ENCODE measurements at regions not wholly inside any gene's neighbourhood (a gene's known extent, or its start where the extent isn't known, plus 50 kb on each side); places are given as distances from the start of the nearest gene placed in this dataset.

DNA sequence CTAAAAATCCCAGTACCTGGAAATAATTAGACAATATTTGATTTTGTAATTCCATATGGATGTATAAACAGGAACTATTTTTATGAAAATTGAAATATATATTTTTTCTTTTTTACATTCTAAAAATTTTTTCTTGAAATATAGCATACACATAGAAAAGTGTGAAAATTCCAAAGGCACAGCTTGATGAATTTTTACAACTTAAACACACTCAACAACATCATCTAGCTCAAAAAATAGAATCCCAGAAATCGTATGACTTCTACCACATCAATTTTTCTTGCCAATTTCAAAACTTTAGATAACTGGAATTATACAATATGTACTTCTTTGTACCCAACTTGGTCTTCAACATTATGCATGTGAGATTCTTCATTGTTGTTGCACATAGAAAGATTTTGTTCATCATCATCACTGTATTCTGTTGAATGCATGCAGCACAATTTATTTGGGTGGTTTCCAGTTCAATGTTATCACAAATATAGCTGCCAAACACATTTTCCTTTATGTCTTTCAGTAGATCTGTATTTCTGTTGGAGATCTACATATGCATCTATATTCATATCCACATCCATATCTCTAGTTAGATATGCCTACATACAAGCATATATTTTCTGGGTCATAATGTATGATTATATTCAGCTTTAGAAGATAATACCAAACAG lies 340.7 kb upstream of the SLIT2 start (continued):
- TF ChIP-seq NFIC (IDR thresholded peaks at IDR 0.05; ENCODE audit: borderline replicate concordance) = no peak

DNA sequence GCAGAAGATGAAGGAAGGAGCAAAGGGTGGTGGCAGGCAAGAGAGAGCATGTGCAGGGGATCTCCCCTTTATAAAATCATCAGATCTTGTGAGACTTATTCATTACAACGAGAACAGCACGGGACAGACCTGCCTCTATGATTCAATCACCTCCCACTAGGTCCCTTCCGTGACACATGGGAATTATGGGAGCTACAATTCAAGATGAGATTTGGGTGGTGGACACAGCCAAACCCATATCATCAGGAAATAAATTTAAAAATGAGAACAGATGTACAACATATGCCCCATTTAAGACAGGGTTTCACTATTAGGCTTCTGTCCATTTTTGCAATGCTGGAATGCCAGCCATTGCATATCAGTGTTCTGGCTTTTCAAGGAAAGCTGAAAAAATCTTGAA lies 346.7 kb upstream of the SLIT2 start:
- Histone ChIP-seq H3K9ac (no peak overlapping the region), H3K36me3 (replicated peaks in 1 of 2; ENCODE audit: control insufficient read depth in 1 of 2, insufficient read depth in 2 of 2, low read length in 1 of 2) (no peaks in the 10 kb centered on the region), H4K20me1 (ENCODE audit: insufficient read depth) (no peaks in the 10 kb centered on the region), H3K79me2 (ENCODE audit: insufficient read depth) (no peaks in the 10 kb centered on the region), H3K4me3 (ENCODE audit: low read depth in 2 of 2, low read length in 1 of 2) (no peak overlapping the region), H3K27me3 (ENCODE audit: insufficient read depth) (no peaks in the 10 kb centered on the region), H3K4me1 (ENCODE audit: control insufficient read depth in 1 of 2, insufficient read depth in 2 of 2, low read depth in 1 of 2, low read length in 1 of 2) (no peaks in the 10 kb centered on the region), H3K9me3 (no peaks in the 10 kb centered on the region), H3K4me2 (no peak overlapping the region), H2AFZ (ENCODE audit: low read depth) (no peak overlapping the region), H3K9me2 (no peaks in the 10 kb centered on the region), H3F3A (replicated peaks; ENCODE audit: insufficient read depth) (no peaks in the 10 kb centered on the region), H3K27ac (ENCODE audit: low read depth in 2 of 2, low read length in 1 of 2) (no peak overlapping the region)
- no peak for TF ChIP-seq MXI1 (IDR thresholded peaks at IDR 0.05; ENCODE audit: low read depth, low read length)
- TF ChIP-seq RAD21 (IDR thresholded peaks at IDR 0.05; ENCODE audit: low read length) = no peak
- no peak for TF ChIP-seq RFX5 (IDR thresholded peaks at IDR 0.05; ENCODE audit: low read length)
- TF ChIP-seq, protein P1, sequence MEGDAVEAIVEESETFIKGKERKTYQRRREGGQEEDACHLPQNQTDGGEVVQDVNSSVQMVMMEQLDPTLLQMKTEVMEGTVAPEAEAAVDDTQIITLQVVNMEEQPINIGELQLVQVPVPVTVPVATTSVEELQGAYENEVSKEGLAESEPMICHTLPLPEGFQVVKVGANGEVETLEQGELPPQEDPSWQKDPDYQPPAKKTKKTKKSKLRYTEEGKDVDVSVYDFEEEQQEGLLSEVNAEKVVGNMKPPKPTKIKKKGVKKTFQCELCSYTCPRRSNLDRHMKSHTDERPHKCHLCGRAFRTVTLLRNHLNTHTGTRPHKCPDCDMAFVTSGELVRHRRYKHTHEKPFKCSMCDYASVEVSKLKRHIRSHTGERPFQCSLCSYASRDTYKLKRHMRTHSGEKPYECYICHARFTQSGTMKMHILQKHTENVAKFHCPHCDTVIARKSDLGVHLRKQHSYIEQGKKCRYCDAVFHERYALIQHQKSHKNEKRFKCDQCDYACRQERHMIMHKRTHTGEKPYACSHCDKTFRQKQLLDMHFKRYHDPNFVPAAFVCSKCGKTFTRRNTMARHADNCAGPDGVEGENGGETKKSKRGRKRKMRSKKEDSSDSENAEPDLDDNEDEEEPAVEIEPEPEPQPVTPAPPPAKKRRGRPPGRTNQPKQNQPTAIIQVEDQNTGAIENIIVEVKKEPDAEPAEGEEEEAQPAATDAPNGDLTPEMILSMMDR (IDR thresholded peaks at IDR 0.05) = no peak
- TF ChIP-seq, protein P2, sequence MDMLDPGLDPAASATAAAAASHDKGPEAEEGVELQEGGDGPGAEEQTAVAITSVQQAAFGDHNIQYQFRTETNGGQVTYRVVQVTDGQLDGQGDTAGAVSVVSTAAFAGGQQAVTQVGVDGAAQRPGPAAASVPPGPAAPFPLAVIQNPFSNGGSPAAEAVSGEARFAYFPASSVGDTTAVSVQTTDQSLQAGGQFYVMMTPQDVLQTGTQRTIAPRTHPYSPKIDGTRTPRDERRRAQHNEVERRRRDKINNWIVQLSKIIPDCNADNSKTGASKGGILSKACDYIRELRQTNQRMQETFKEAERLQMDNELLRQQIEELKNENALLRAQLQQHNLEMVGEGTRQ (IDR thresholded peaks at IDR 0.05; ENCODE audit: borderline replicate concordance, low read depth, low read length) = no peak
- TF ChIP-seq FOXJ3 (CRISPR knock-in tag; IDR thresholded peaks at IDR 0.05) = no peak
- no peak for TF ChIP-seq NFIC (IDR thresholded peaks at IDR 0.05; ENCODE audit: borderline replicate concordance)
- no peak for TF ChIP-seq GABPA (IDR thresholded peaks at IDR 0.05; ENCODE audit: low read depth)
- TF ChIP-seq ELF1 (IDR thresholded peaks at IDR 0.05) = no peak
- no peak for TF ChIP-seq CHD2 (IDR thresholded peaks at IDR 0.05; ENCODE audit: low read length, partially characterized antibody)
- TF ChIP-seq POLR2AphosphoS5 (IDR thresholded peaks at IDR 0.05; ENCODE audit: low read depth, low read length) = no peak
- no peak for TF ChIP-seq NRF1 (IDR thresholded peaks at IDR 0.05; ENCODE audit: low read depth, low read length)
- TF ChIP-seq, protein P3, sequence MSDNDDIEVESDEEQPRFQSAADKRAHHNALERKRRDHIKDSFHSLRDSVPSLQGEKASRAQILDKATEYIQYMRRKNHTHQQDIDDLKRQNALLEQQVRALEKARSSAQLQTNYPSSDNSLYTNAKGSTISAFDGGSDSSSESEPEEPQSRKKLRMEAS (IDR thresholded peaks at IDR 0.05; ENCODE audit: low read depth) = no peak
- no peak for TF ChIP-seq JUND (IDR thresholded peaks at IDR 0.05)
- TF ChIP-seq RCOR1 (IDR thresholded peaks at IDR 0.05; ENCODE audit: low read length) = no peak
- TF ChIP-seq TAF1 (IDR thresholded peaks at IDR 0.05; ENCODE audit: borderline replicate concordance, low read depth, low read length) = no peak
- ChIA-PET CTCF (no interaction called here), POLR2A (no interaction called here)
- DNase-seq = no peak
- WGBS (ENCODE audit: low lambda C conversion rate) = 63% methylated on average over 3 of the region's 3 CpGs

Measured in SK-N-SH (cell line).